Stimulated activated memory B cell treated with anti-CD40 and anti-IgM and Interleukin-4, amounts not matched to agents 10 μg/mL and 1 μg/mL and 100 μg/mL, for 72 hours (primary cell): ENCODE measurements at regions not wholly inside any gene's neighbourhood (a gene's known extent, or its start where the extent isn't known, plus 50 kb on each side); places are given as distances from the start of the nearest gene placed in this dataset.

Experiments used
- ATAC-seq: fragments of 150-1000 bp; cut with Tn5 transposase; 2 replicates; pipeline ENCODE4 v1.10.0; 2021
- H3K27ac Mint-ChIP-seq: one replicate; pipeline ENCODE4 v1.8.0; 2022; ENCODE audit warnings: mild to moderate bottlenecking, mixed read lengths
- H3K27me3 Mint-ChIP-seq: one replicate; pipeline ENCODE4 v1.8.0; 2022; ENCODE audit warnings: mixed read lengths
- H3K36me3 Mint-ChIP-seq: one replicate; pipeline ENCODE4 v1.8.0; 2022; ENCODE audit warnings: mixed read lengths
- H3K4me1 Mint-ChIP-seq: one replicate; pipeline ENCODE4 v1.8.0; 2022; ENCODE audit warnings: mixed read lengths
- H3K4me3 Mint-ChIP-seq: one replicate; pipeline ENCODE4 v1.8.0; 2022; ENCODE audit warnings: mild to moderate bottlenecking, moderate library complexity, mixed read lengths
- H3K9me3 Mint-ChIP-seq: one replicate; pipeline ENCODE4 v1.8.0; 2022; ENCODE audit warnings: mixed read lengths

GRCh38 chr6:125533710-125534397 lies 215.6 kb upstream of the HEY2 start:
- Mint-ChIP-seq H3K27ac (no peak overlapping the region), H3K27me3 (peaks cover 42% of the 10 kb centered on the region), H3K4me3 (no peak overlapping the region), H3K36me3 (no peaks in the 10 kb centered on the region), H3K9me3 (no peaks in the 10 kb centered on the region), H3K4me1 (no peaks in the 10 kb centered on the region)
- ATAC-seq, result no peak

- H3K27me3 Mint-ChIP-seq, result peaks cover 34% of the 10 kb centered on the region
- ATAC-seq, result no peak
- H3K36me3 Mint-ChIP-seq, result no peaks in the 10 kb centered on the region
- no peaks in the 10 kb centered on the region for H3K4me1 Mint-ChIP-seq
- H3K27ac Mint-ChIP-seq, result no peak overlapping the region
- no peaks in the 10 kb centered on the region for H3K9me3 Mint-ChIP-seq
- H3K4me3 Mint-ChIP-seq, result no peak overlapping the region
Observed at GRCh38 chr6:125534430-125535263, 214.8 kb upstream of the HEY2 start.

GRCh38 chr6:125537090-125537489 lies 212.3 kb upstream of the HEY2 start:
- no peaks in the 10 kb centered on the region for H3K9me3 Mint-ChIP-seq
- H3K27me3 Mint-ChIP-seq, result peaks cover 33% of the 10 kb centered on the region
- H3K4me3 Mint-ChIP-seq, result no peak overlapping the region
- no peaks in the 10 kb centered on the region for H3K36me3 Mint-ChIP-seq
- no peak overlapping the region for H3K27ac Mint-ChIP-seq
- no peak for ATAC-seq
- no peaks in the 10 kb centered on the region for H3K4me1 Mint-ChIP-seq

- no peaks in the 10 kb centered on the region for H3K4me1 Mint-ChIP-seq
- no peak for ATAC-seq
- H3K36me3 Mint-ChIP-seq, result no peaks in the 10 kb centered on the region
- H3K9me3 Mint-ChIP-seq, result no peaks in the 10 kb centered on the region
- H3K4me3 Mint-ChIP-seq, result no peak overlapping the region
- H3K27ac Mint-ChIP-seq, result no peak overlapping the region
- H3K27me3 Mint-ChIP-seq, result peaks cover 26% of the 10 kb centered on the region
Observed at GRCh38 chr6:125539892-125540291, 209.5 kb upstream of the HEY2 start.

GRCh38 chr6:125544819-125545218 lies 204.6 kb upstream of the HEY2 start:
- Mint-ChIP-seq H3K4me3 (no peak overlapping the region), H3K36me3 (no peaks in the 10 kb centered on the region), H3K27me3 (peaks cover 11% of the 10 kb centered on the region), H3K27ac (no peak overlapping the region), H3K9me3 (no peaks in the 10 kb centered on the region), H3K4me1 (no peaks in the 10 kb centered on the region)
- ATAC-seq, result peak; percentile 9

GRCh38 chr6:125546841-125547251 lies 202.6 kb upstream of the HEY2 start:
- H3K4me1 Mint-ChIP-seq, result no peaks in the 10 kb centered on the region
- peaks cover 11% of the 10 kb centered on the region for H3K27me3 Mint-ChIP-seq
- H3K4me3 Mint-ChIP-seq, result no peak overlapping the region
- H3K36me3 Mint-ChIP-seq, result no peaks in the 10 kb centered on the region
- ATAC-seq, result no peak
- no peak overlapping the region for H3K27ac Mint-ChIP-seq
- no peaks in the 10 kb centered on the region for H3K9me3 Mint-ChIP-seq

- H3K4me3 Mint-ChIP-seq, result no peak overlapping the region
- H3K36me3 Mint-ChIP-seq, result no peaks in the 10 kb centered on the region
Observed at GRCh38 chr6:125547381-125547780, 202.1 kb upstream of the HEY2 start.

GRCh38 chr6:125549202-125549884 lies 200.1 kb upstream of the HEY2 start:
- Mint-ChIP-seq H3K9me3 (no peaks in the 10 kb centered on the region), H3K36me3 (no peaks in the 10 kb centered on the region), H3K27me3 (peaks cover 5% of the 10 kb centered on the region), H3K4me1 (no peaks in the 10 kb centered on the region), H3K27ac (no peak overlapping the region), H3K4me3 (no peak overlapping the region)
- ATAC-seq, result no peak

More at GRCh38 chr6:125547381-125547780, 202.1 kb upstream of the HEY2 start:
- no peaks in the 10 kb centered on the region for H3K4me1 Mint-ChIP-seq
- H3K9me3 Mint-ChIP-seq, result no peaks in the 10 kb centered on the region
- ATAC-seq, result no peak
- no peak overlapping the region for H3K27ac Mint-ChIP-seq
- H3K27me3 Mint-ChIP-seq, result peaks cover 11% of the 10 kb centered on the region

- Mint-ChIP-seq H3K27ac (no peak overlapping the region), H3K4me1 (no peaks in the 10 kb centered on the region), H3K9me3 (no peaks in the 10 kb centered on the region), H3K4me3 (no peak overlapping the region), H3K27me3 (no peaks in the 10 kb centered on the region), H3K36me3 (no peaks in the 10 kb centered on the region)
- ATAC-seq, result no peak
Observed at GRCh38 chr6:125550892-125551291, 198.5 kb upstream of the HEY2 start.

GRCh38 chr6:125552819-125553218 lies 196.6 kb upstream of the HEY2 start:
- Mint-ChIP-seq H3K4me1 (no peaks in the 10 kb centered on the region), H3K9me3 (no peaks in the 10 kb centered on the region), H3K27me3 (no peaks in the 10 kb centered on the region), H3K4me3 (no peak overlapping the region), H3K27ac (no peak overlapping the region), H3K36me3 (no peaks in the 10 kb centered on the region)
- no peak for ATAC-seq

GRCh38 chr6:125554456-125554855 lies 195.0 kb upstream of the HEY2 start:
- H3K4me3 Mint-ChIP-seq, result no peak overlapping the region
- no peaks in the 10 kb centered on the region for H3K4me1 Mint-ChIP-seq
- H3K27ac Mint-ChIP-seq, result no peak overlapping the region
- H3K9me3 Mint-ChIP-seq, result no peaks in the 10 kb centered on the region
- H3K36me3 Mint-ChIP-seq, result no peaks in the 10 kb centered on the region
- H3K27me3 Mint-ChIP-seq, result no peaks in the 10 kb centered on the region
- ATAC-seq, result no peak

- no peak overlapping the region for H3K4me3 Mint-ChIP-seq
- ATAC-seq, result peak; percentile 27
Observed at GRCh38 chr6:125558241-125558843, 191.1 kb upstream of the HEY2 start.

GRCh38 chr6:125558907-125559306 lies 190.5 kb upstream of the HEY2 start:
- no peak overlapping the region for H3K4me3 Mint-ChIP-seq
- no peak overlapping the region for H3K27ac Mint-ChIP-seq
- H3K27me3 Mint-ChIP-seq, result no peaks in the 10 kb centered on the region

More at GRCh38 chr6:125558241-125558843, 191.1 kb upstream of the HEY2 start:
- H3K27me3 Mint-ChIP-seq, result no peaks in the 10 kb centered on the region
- no peak overlapping the region for H3K27ac Mint-ChIP-seq
- no peaks in the 10 kb centered on the region for H3K9me3 Mint-ChIP-seq
- H3K4me1 Mint-ChIP-seq, result no peaks in the 10 kb centered on the region
- H3K36me3 Mint-ChIP-seq, result no peaks in the 10 kb centered on the region

GRCh38 chr6:125562156-125562555 lies 187.3 kb upstream of the HEY2 start:
- Mint-ChIP-seq H3K36me3 (no peaks in the 10 kb centered on the region), H3K4me1 (no peaks in the 10 kb centered on the region), H3K9me3 (no peaks in the 10 kb centered on the region), H3K4me3 (no peak overlapping the region), H3K27ac (no peak overlapping the region), H3K27me3 (no peaks in the 10 kb centered on the region)
- ATAC-seq, result no peak

More at GRCh38 chr6:125558907-125559306, 190.5 kb upstream of the HEY2 start:
- no peak for ATAC-seq
- Mint-ChIP-seq H3K36me3 (no peaks in the 10 kb centered on the region), H3K9me3 (no peaks in the 10 kb centered on the region), H3K4me1 (no peaks in the 10 kb centered on the region)

GRCh38 chr6:125564941-125565340 lies 184.5 kb upstream of the HEY2 start:
- H3K27ac Mint-ChIP-seq, result no peak overlapping the region
- no peak overlapping the region for H3K4me3 Mint-ChIP-seq
- no peaks in the 10 kb centered on the region for H3K36me3 Mint-ChIP-seq
- H3K4me1 Mint-ChIP-seq, result peaks cover 2% of the 10 kb centered on the region
- ATAC-seq, result no peak
- no peaks in the 10 kb centered on the region for H3K27me3 Mint-ChIP-seq
- H3K9me3 Mint-ChIP-seq, result no peaks in the 10 kb centered on the region
